HL-60 (cell line): ENCODE measurements at regions not wholly inside any gene's neighbourhood (a gene's known extent, or its start where the extent isn't known, plus 50 kb on each side); places are given as distances from the start of the nearest gene placed in this dataset.

ENCODE experiments used
- CTCF ChIP-seq: IDR thresholded peaks from one replicate; pipeline ENCODE4 v1.5.1; 2011; ENCODE audit warnings: low read length, control low read depth, inconsistent platforms; ENCODE audit not compliant: insufficient read depth
- POLR2AphosphoS5 ChIP-seq: IDR thresholded peaks from 2 replicates; pipeline ENCODE4 v1.6.1; 2012; ENCODE audit warnings: low read depth
- REST ChIP-seq: IDR thresholded peaks from 2 replicates; pipeline ENCODE4 v1.6.1; 2012; ENCODE audit warnings: low read depth; ENCODE audit not compliant: insufficient replicate concordance

- no peak for TF ChIP-seq REST
- TF ChIP-seq POLR2AphosphoS5, result no peak
- no peak for TF ChIP-seq CTCF
Measured at GRCh38 chr16:29204806-29205135, 201.7 kb downstream of the NPIPB11 start.
